GM23338 (cell line): ENCODE measurements at regions not wholly inside any gene's neighbourhood (a gene's known extent, or its start where the extent isn't known, plus 50 kb on each side); places are given as distances from the start of the nearest gene placed in this dataset.

Source experiments
- ATAC-seq: fragments of 200-7000 bp; cut with Tn5 transposase; 3 replicates; pipeline ENCODE4 v1.9.1; 2020
- DNase-seq: peaks from one replicate; pipeline ENCODE4 v3.0.0-alpha.2; 2015; ENCODE audit warnings: low spot score
- H2AFZ ChIP-seq: fragments of 200-600 bp; sonication (generic); 2 replicates; pipeline ENCODE4 v1.8.0; 2016; ENCODE audit warnings: antibody characterized with exemption, mild to moderate bottlenecking, moderate library complexity
- H3F3A ChIP-seq: fragments of 200-600 bp; sonication (generic); replicated peaks from 2 replicates; pipeline ENCODE4 v1.8.0; 2017; ENCODE audit warnings: antibody characterized with exemption, mixed run types, low read depth
- H3K27ac ChIP-seq: fragments of 200-600 bp; sonication (generic); 2 replicates; pipeline ENCODE4 v1.6.1; 2016; ENCODE audit warnings: low read depth
- H3K27me3 ChIP-seq: fragments of 200-600 bp; sonication (generic); 2 replicates; pipeline ENCODE4 v1.8.0; 2016; ENCODE audit warnings: mild to moderate bottlenecking, mixed run types, moderate library complexity; ENCODE audit not compliant: insufficient read depth
- H3K36me3 ChIP-seq: fragments of 200-600 bp; sonication (generic); 2 replicates; pipeline ENCODE4 v1.8.0; 2016; ENCODE audit warnings: mild to moderate bottlenecking; ENCODE audit not compliant: insufficient read depth
- H3K4me1 ChIP-seq: fragments of 200-600 bp; sonication (generic); 2 replicates; pipeline ENCODE4 v1.8.0; 2016; ENCODE audit warnings: mild to moderate bottlenecking, moderate library complexity; ENCODE audit not compliant: insufficient read depth
- H3K4me2 ChIP-seq: fragments of 200-600 bp; sonication (generic); 2 replicates; pipeline ENCODE4 v1.7.1; 2017; ENCODE audit warnings: mixed run types
- H3K4me3 ChIP-seq: fragments of 200-600 bp; sonication (generic); 2 replicates; pipeline ENCODE4 v1.6.1; 2016; ENCODE audit warnings: mixed run types
- H3K79me2 ChIP-seq: fragments of 200-600 bp; sonication (generic); replicated peaks from 2 replicates; pipeline ENCODE4 v1.8.0; 2017; ENCODE audit warnings: mild to moderate bottlenecking; ENCODE audit not compliant: insufficient read depth
- H3K9me2 ChIP-seq: fragments of 200-600 bp; sonication (generic); 2 replicates; pipeline ENCODE4 v1.8.0; 2017; ENCODE audit not compliant: insufficient read depth
- H4K20me1 ChIP-seq: fragments of 200-600 bp; sonication (generic); replicated peaks from 2 replicates; pipeline ENCODE4 v1.8.0; 2017; ENCODE audit warnings: mild to moderate bottlenecking; ENCODE audit not compliant: insufficient read depth
- H3K27ac Mint-ChIP-seq: 2 replicates; pipeline ENCODE4 v1.8.0; 2020; ENCODE audit warnings: inconsistent platforms, mild to moderate bottlenecking, moderate library complexity, mixed read lengths
- H3K27me3 Mint-ChIP-seq: 3 replicates; pipeline ENCODE4 v1.8.0; 2022; ENCODE audit warnings: low read depth, mild to moderate bottlenecking, moderate library complexity, mixed read lengths, inconsistent platforms; ENCODE audit not compliant: insufficient read depth, poor library complexity
- H3K36me3 Mint-ChIP-seq: 3 replicates; pipeline ENCODE4 v1.8.0; 2021; ENCODE audit warnings: low read depth, mild to moderate bottlenecking, inconsistent platforms, moderate library complexity, mixed read lengths
- H3K4me1 Mint-ChIP-seq: 3 replicates; pipeline ENCODE4 v1.8.0; 2020; ENCODE audit warnings: mild to moderate bottlenecking, inconsistent platforms, mixed read lengths
- H3K4me3 Mint-ChIP-seq: 3 replicates; pipeline ENCODE4 v1.8.0; 2021; ENCODE audit warnings: moderate library complexity, mild to moderate bottlenecking, inconsistent platforms, mixed read lengths
- H3K9me3 Mint-ChIP-seq: 3 replicates; pipeline ENCODE4 v1.8.0; 2020; ENCODE audit warnings: moderate library complexity, mild to moderate bottlenecking, inconsistent platforms, mixed read lengths
- CREB1 ChIP-seq: fragments of 250-450 bp; sonication (Bioruptor Pico); IDR thresholded peaks from 2 replicates; pipeline ENCODE4 v1.5.0; 2020; ENCODE audit warnings: low read depth, mild to moderate bottlenecking, moderate library complexity
- CTCF ChIP-seq, 2 experiments: fragments of 200-600 bp in 1 of 2; sonication (generic) in 1 of 2; conservative IDR thresholded peaks; 2 replicates each; pipeline versions ENCODE4 v1.5.1 to v1.6.1; 2016 to 2017; ENCODE audit warnings: antibody characterized with exemption in 2 of 2, low read depth in 2 of 2, mild to moderate bottlenecking in 2 of 2, moderate library complexity in 1 of 2
- ETS1 ChIP-seq: IDR thresholded peaks from 2 replicates; pipeline ENCODE4 v1.6.1; 2016; ENCODE audit warnings: antibody characterized with exemption
- EZH2 ChIP-seq: fragments of 200-600 bp; sonication (generic); IDR thresholded peaks from one replicate; pipeline ENCODE4 v1.8.0; 2017; ENCODE audit warnings: antibody characterized with exemption, mild to moderate bottlenecking, low read depth; ENCODE audit not compliant: unreplicated experiment
- EZH2phosphoT487 ChIP-seq: fragments of 200-600 bp; sonication (generic); IDR thresholded peaks from one replicate; pipeline ENCODE4 v1.8.1; 2018; ENCODE audit warnings: antibody characterized with exemption; ENCODE audit not compliant: unreplicated experiment
- POLR2AphosphoS5 ChIP-seq: IDR thresholded peaks from 2 replicates; pipeline ENCODE4 v1.6.1; 2016; ENCODE audit warnings: antibody characterized with exemption, low read depth
- STAT1 ChIP-seq: IDR thresholded peaks from one replicate; pipeline ENCODE4 v1.6.1; 2016; ENCODE audit warnings: antibody characterized with exemption; ENCODE audit not compliant: unreplicated experiment
- ZNF114 ChIP-seq: fragments of 250-450 bp; sonication (Bioruptor Pico); IDR thresholded peaks from 2 replicates; pipeline ENCODE4 v1.5.0; 2020; ENCODE audit warnings: mild to moderate bottlenecking, moderate library complexity
- ZNF331 ChIP-seq: fragments of 250-450 bp; sonication (Bioruptor Pico); IDR thresholded peaks from 2 replicates; pipeline ENCODE4 v1.5.0; 2020; ENCODE audit warnings: low read depth, mild to moderate bottlenecking, moderate library complexity
- ZNF462 ChIP-seq: fragments of 250-450 bp; sonication (Bioruptor Pico); IDR thresholded peaks from 2 replicates; pipeline ENCODE4 v1.5.0; 2020; ENCODE audit warnings: mild to moderate bottlenecking, moderate library complexity

- TF ChIP-seq ZNF462 (CRISPR knock-in tag) (no peak), CTCF (conservative IDR thresholded peaks at IDR 0.05; ENCODE audit: low read depth in 2 of 2) (no peak)
These were observed 160.1 kb downstream of the SCP2D1 start (continued) for GRCh38 chr20:18973529-18974173.

GRCh38 chr20:18974660-18975059, 161.1 kb downstream of the SCP2D1 start:
- ATAC-seq (no peak), DNase-seq (no peak)
- Mint-ChIP-seq H3K36me3 (no peaks in the 10 kb centered on the region), H3K9me3 (no peaks in the 10 kb centered on the region), H3K27ac (no peak overlapping the region), H3K27me3 (peaks cover 2% of the 10 kb centered on the region), H3K4me1 (no peaks in the 10 kb centered on the region; the same call in 2 of the 3 replicates), H3K4me3 (no peak overlapping the region)
- H3K9me2 ChIP-seq, result peaks cover 15% of the 10 kb centered on the region; the same call in 1 of the 2 replicates
- no peaks in the 10 kb centered on the region for H3K79me2 ChIP-seq
- H3K4me2 ChIP-seq, result no peak overlapping the region
- no peaks in the 10 kb centered on the region for H3K27me3 ChIP-seq
- no peak overlapping the region for H3K27ac ChIP-seq
- H3F3A ChIP-seq, result no peaks in the 10 kb centered on the region
- H3K4me3 ChIP-seq, result no peak overlapping the region
- no peaks in the 10 kb centered on the region for H3K36me3 ChIP-seq
- H3K4me1 ChIP-seq, result no peaks in the 10 kb centered on the region
- H2AFZ ChIP-seq, result no peak overlapping the region
- H4K20me1 ChIP-seq, result no peaks in the 10 kb centered on the region
- TF ChIP-seq POLR2AphosphoS5 (no peak), ZNF114 (CRISPR knock-in tag) (no peak), CREB1 (CRISPR knock-in tag) (no peak), ETS1 (no peak), EZH2 (no peak), EZH2phosphoT487 (no peak), STAT1 (no peak), ZNF331 (CRISPR knock-in tag) (no peak)
